ENCODE measurements at regions not wholly inside any gene's neighbourhood (a gene's known extent, or its start where the extent isn't known, plus 50 kb on each side); places are given as distances from the start of the nearest gene placed in this dataset.

- TF ChIP-seq JUND (IDR thresholded peaks at IDR 0.05; ENCODE audit: low read length) (no peak), CTCF (IDR thresholded peaks at IDR 0.05; ENCODE audit: control extremely low read depth in 1 of 3, insufficient read depth in 1 of 3, low read depth in 1 of 3, low read length in 3 of 3) (no peak), CHD1 (IDR thresholded peaks at IDR 0.05; ENCODE audit: low read depth, low read length) (no peak), POLR2A (IDR thresholded peaks at IDR 0.05; ENCODE audit: control extremely low read depth in 1 of 2, low read depth in 2 of 2, low read length in 2 of 2) (no peak), GABPA (IDR thresholded peaks at IDR 0.05; ENCODE audit: borderline replicate concordance, insufficient read depth, low read length) (no peak), RFX5 (IDR thresholded peaks at IDR 0.05; ENCODE audit: borderline replicate concordance, low read depth, low read length) (no peak), KDM1A (IDR thresholded peaks at IDR 0.05; ENCODE audit: borderline replicate concordance, low read length) (no peak), POLR2AphosphoS5 (IDR thresholded peaks at IDR 0.05; ENCODE audit: low read depth, low read length) (no peak), SP1 (IDR thresholded peaks at IDR 0.05; ENCODE audit: low read depth, low read length) (no peak), ZNF274 (IDR thresholded peaks at IDR 0.05; ENCODE audit: borderline replicate concordance, extremely low read depth, low read length) (no peak)
Observed at GRCh38 chr2:126982935-126983334, 84.2 kb downstream of the TEX51 start.

Measured in H1 (cell line).